ENCODE measurements at regions not wholly inside any gene's neighbourhood (a gene's known extent, or its start where the extent isn't known, plus 50 kb on each side); places are given as distances from the start of the nearest gene placed in this dataset.

DNA sequence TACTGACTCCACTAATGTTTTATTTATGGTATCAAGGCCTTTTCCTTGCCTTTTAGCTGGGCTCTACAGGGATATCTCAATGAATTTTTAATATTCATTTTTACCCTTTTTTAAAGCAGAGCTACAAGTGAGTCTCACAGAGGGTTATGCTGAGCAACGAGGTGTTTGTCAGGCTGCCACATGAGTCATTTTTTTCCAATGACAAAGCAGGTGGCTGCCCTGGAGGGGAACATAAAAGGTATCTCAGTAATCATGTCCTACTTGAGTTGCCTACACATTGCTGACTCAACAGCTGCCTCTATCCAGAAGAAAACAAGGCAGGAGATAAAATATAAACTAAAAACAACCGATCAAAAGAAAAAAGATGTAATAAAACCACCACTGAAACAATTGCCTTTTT is 1004.9 kb upstream of the POT1 start:
- in situ Hi-C loops (cut with MboI), result no loop called here

DNA sequence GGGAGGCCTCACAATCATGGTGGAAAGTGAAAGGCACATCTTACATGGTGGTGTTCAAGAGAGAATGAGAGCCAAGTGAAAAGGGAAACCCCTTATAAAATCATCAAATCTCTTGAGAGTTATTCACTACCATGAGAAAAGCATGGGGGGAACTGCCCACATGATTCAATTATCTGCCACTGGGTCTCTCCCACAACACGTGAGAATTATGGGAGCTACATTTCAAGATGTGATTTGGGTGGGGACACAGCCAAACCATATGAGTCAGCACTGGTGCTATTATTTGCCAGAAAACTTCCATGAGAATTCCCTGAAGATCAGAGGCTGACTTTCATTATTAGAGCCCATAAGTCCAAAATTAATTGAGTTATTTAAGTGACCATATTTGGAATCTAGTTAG is 1001.2 kb upstream of the POT1 start:
- BruUV-seq (replicated peaks), result no TSS peak
- Histone ChIP-seq H3K36me3 (ENCODE audit: control insufficient read depth, insufficient read depth, low read length) (no peaks in the 10 kb centered on the region), H3K9me3 (replicated peaks; ENCODE audit: control insufficient read depth, insufficient read depth, low read depth, low read length) (no peaks in the 10 kb centered on the region), H3K9me1 (ENCODE audit: control insufficient read depth, insufficient read depth, low read length) (no peaks in the 10 kb centered on the region), H2AFZ (ENCODE audit: low read depth, low read length) (no peak overlapping the region), H3K27ac (ENCODE audit: extremely low read depth, low read depth, low read length) (no peak overlapping the region), H3K79me2 (ENCODE audit: control insufficient read depth, insufficient read depth, low read length) (no peaks in the 10 kb centered on the region), H4K20me1 (replicated peaks; ENCODE audit: control insufficient read depth, insufficient read depth, low read length) (no peaks in the 10 kb centered on the region), H3K4me3 (no peak overlapping the region), H3K4me1 (replicated peaks in 1 of 2; ENCODE audit: control insufficient read depth in 2 of 2, insufficient read depth in 2 of 2, low read length in 2 of 2) (no peaks in the 10 kb centered on the region), H3K4me2 (ENCODE audit: insufficient read depth, low read length) (no peak overlapping the region), H3K9ac (ENCODE audit: insufficient read depth in 1 of 2, low read depth in 2 of 2, low read length in 2 of 2) (no peak overlapping the region), H3K27me3 (ENCODE audit: control insufficient read depth in 2 of 2, insufficient read depth in 2 of 2, low read length in 2 of 2) (no peaks in the 10 kb centered on the region)
- ATAC-seq, result no peak
- POLR2A ChIA-PET, result no interaction called here
- in situ Hi-C loops (cut with MboI) (no loop called here), intact Hi-C loops (cut with micrococcal nuclease) (no loop called here)
- FAIRE-seq, result no peak
- 0% methylated on average over 1 of the region's 1 CpG for WGBS (ENCODE audit: insufficient coverage, low coverage, missing lambda C conversion rate)
- CTCF ChIA-PET (ENCODE audit: low intra/inter-chr PET ratio), result no interaction called here
- no peak for DNase-seq (ENCODE audit: extremely low read depth in 1 of 4, low spot score in 3 of 4)
- TF ChIP-seq, protein P1, sequence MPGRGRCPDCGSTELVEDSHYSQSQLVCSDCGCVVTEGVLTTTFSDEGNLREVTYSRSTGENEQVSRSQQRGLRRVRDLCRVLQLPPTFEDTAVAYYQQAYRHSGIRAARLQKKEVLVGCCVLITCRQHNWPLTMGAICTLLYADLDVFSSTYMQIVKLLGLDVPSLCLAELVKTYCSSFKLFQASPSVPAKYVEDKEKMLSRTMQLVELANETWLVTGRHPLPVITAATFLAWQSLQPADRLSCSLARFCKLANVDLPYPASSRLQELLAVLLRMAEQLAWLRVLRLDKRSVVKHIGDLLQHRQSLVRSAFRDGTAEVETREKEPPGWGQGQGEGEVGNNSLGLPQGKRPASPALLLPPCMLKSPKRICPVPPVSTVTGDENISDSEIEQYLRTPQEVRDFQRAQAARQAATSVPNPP (IDR thresholded peaks at IDR 0.05; ENCODE audit: borderline replicate concordance, insufficient read depth, insufficient read length), result no peak
- TF ChIP-seq SP1 (CRISPR knock-in tag; IDR thresholded peaks at IDR 0.05) (no peak), NR1H2 (CRISPR knock-in tag; IDR thresholded peaks at IDR 0.05) (no peak), FOS (IDR thresholded peaks at IDR 0.05; ENCODE audit: extremely low read depth, insufficient read length) (no peak), HNRNPK (IDR thresholded peaks at IDR 0.05; ENCODE audit: low read depth, low read length, poor library complexity, severe bottlenecking) (no peak), KLF16 (IDR thresholded peaks at IDR 0.05) (no peak)
- TF ChIP-seq, protein P2, sequence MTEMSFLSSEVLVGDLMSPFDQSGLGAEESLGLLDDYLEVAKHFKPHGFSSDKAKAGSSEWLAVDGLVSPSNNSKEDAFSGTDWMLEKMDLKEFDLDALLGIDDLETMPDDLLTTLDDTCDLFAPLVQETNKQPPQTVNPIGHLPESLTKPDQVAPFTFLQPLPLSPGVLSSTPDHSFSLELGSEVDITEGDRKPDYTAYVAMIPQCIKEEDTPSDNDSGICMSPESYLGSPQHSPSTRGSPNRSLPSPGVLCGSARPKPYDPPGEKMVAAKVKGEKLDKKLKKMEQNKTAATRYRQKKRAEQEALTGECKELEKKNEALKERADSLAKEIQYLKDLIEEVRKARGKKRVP (CRISPR knock-in tag; IDR thresholded peaks at IDR 0.05), result no peak
- TF ChIP-seq, protein P3, sequence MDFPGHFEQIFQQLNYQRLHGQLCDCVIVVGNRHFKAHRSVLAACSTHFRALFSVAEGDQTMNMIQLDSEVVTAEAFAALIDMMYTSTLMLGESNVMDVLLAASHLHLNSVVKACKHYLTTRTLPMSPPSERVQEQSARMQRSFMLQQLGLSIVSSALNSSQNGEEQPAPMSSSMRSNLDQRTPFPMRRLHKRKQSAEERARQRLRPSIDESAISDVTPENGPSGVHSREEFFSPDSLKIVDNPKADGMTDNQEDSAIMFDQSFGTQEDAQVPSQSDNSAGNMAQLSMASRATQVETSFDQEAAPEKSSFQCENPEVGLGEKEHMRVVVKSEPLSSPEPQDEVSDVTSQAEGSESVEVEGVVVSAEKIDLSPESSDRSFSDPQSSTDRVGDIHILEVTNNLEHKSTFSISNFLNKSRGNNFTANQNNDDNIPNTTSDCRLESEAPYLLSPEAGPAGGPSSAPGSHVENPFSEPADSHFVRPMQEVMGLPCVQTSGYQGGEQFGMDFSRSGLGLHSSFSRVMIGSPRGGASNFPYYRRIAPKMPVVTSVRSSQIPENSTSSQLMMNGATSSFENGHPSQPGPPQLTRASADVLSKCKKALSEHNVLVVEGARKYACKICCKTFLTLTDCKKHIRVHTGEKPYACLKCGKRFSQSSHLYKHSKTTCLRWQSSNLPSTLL (IDR thresholded peaks at IDR 0.05), result no peak

More for the DNA sequence above, 1004.9 kb upstream of the POT1 start:
- no peak for FAIRE-seq
- Histone ChIP-seq H3K4me2 (ENCODE audit: insufficient read depth, low read length) (no peak overlapping the region), H3K27ac (ENCODE audit: extremely low read depth, low read depth, low read length) (no peak overlapping the region), H3K36me3 (ENCODE audit: control insufficient read depth, insufficient read depth, low read length) (no peaks in the 10 kb centered on the region), H3K27me3 (ENCODE audit: control insufficient read depth in 2 of 2, insufficient read depth in 2 of 2, low read length in 2 of 2) (no peaks in the 10 kb centered on the region), H3K79me2 (ENCODE audit: control insufficient read depth, insufficient read depth, low read length) (no peaks in the 10 kb centered on the region), H3K4me3 (no peak overlapping the region), H3K9me1 (ENCODE audit: control insufficient read depth, insufficient read depth, low read length) (no peaks in the 10 kb centered on the region), H3K9ac (ENCODE audit: insufficient read depth in 1 of 2, low read depth in 2 of 2, low read length in 2 of 2) (no peak overlapping the region), H3K9me3 (replicated peaks; ENCODE audit: control insufficient read depth, insufficient read depth, low read depth, low read length) (0 out of 2 replicates have a peak, but pooled peaks cover 1% of the 10 kb centered on the region), H2AFZ (ENCODE audit: low read depth, low read length) (no peak overlapping the region), H4K20me1 (replicated peaks; ENCODE audit: control insufficient read depth, insufficient read depth, low read length) (no peaks in the 10 kb centered on the region), H3K4me1 (replicated peaks in 1 of 2; ENCODE audit: control insufficient read depth in 2 of 2, insufficient read depth in 2 of 2, low read length in 2 of 2) (no peaks in the 10 kb centered on the region)
- intact Hi-C loops (cut with micrococcal nuclease), result no loop called here
- no peak for DNase-seq (ENCODE audit: extremely low read depth in 1 of 4, low spot score in 3 of 4)
- ChIA-PET POLR2A (no interaction called here), CTCF (ENCODE audit: low intra/inter-chr PET ratio) (no interaction called here)
- BruUV-seq (replicated peaks), result no TSS peak
- WGBS (ENCODE audit: insufficient coverage, low coverage, missing lambda C conversion rate), result 0% methylated on average over 2 of the region's 2 CpGs
- no peak for TF ChIP-seq NCOA6 (IDR thresholded peaks at IDR 0.05)
- TF ChIP-seq, protein P4, sequence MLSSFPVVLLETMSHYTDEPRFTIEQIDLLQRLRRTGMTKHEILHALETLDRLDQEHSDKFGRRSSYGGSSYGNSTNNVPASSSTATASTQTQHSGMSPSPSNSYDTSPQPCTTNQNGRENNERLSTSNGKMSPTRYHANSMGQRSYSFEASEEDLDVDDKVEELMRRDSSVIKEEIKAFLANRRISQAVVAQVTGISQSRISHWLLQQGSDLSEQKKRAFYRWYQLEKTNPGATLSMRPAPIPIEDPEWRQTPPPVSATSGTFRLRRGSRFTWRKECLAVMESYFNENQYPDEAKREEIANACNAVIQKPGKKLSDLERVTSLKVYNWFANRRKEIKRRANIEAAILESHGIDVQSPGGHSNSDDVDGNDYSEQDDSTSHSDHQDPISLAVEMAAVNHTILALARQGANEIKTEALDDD (IDR thresholded peaks at IDR 0.05), result no peak
- TF ChIP-seq IFI16 (CRISPR knock-in tag; IDR thresholded peaks at IDR 0.05), result no peak
- no peak for TF ChIP-seq CEBPB (tag; IDR thresholded peaks at IDR 0.05)
- no peak for ATAC-seq
